ENCODE measurements at regions not wholly inside any gene's neighbourhood (a gene's known extent, or its start where the extent isn't known, plus 50 kb on each side); places are given as distances from the start of the nearest gene placed in this dataset.

DNA sequence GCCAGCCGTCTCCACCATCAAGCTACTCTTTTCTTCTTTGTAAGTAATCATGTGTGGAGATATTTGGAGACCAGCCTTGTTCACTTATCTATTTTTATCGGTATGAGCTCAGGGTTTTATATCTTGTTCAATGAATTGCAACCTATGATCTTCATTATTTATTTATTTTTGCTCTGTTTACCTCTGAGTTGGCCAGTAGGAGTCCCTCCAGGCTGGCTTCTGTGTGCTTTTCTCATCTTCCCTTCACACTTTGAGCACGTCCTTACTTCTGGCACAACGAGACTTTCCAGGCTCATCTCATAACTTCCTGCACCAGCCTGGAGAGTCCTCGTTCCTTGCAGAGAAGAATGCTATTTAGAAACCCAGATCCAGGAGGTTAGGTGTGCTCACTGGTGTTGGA, 375.8 kb upstream of the PODXL start:
- DNase-seq (no peak), ATAC-seq (ENCODE audit: low read depth) (no peak)
- no peak overlapping the region for H2BK20ac ChIP-seq (ENCODE audit: low read depth, low read length)
- H3K23ac ChIP-seq (ENCODE audit: low read depth, low read length), result no peak overlapping the region
- H3K14ac ChIP-seq (replicated peaks; ENCODE audit: low read depth, low read length), result no peak overlapping the region
- no peaks in the 10 kb centered on the region for H3K36me3 ChIP-seq (ENCODE audit: control insufficient read depth, insufficient read depth, low read length)
- no peaks in the 10 kb centered on the region for H3K79me1 ChIP-seq (ENCODE audit: low read depth in 1 of 2, low read length in 2 of 2)
- H2BK15ac ChIP-seq (ENCODE audit: low read depth, low read length), result no peak overlapping the region
- H2AK5ac ChIP-seq (ENCODE audit: low read depth, low read length), result no peak overlapping the region
- H4K8ac ChIP-seq (ENCODE audit: low read depth in 2 of 2, low read length in 2 of 2), result no peak overlapping the region
- H3K4me2 ChIP-seq (ENCODE audit: low read depth, low read length), result no peak overlapping the region
- no peak overlapping the region for H4K5ac ChIP-seq (ENCODE audit: low read depth, low read length)
- no peak overlapping the region for H3K18ac ChIP-seq (ENCODE audit: low read depth, low read length)
- H3K9me3 ChIP-seq (ENCODE audit: control insufficient read depth, insufficient read depth, low read length), result no peaks in the 10 kb centered on the region
- BruUV-seq (replicated peaks), result no TSS peak
- H4K91ac ChIP-seq (ENCODE audit: insufficient read depth, low read depth, low read length), result no peak overlapping the region
- no peak overlapping the region for H2BK120ac ChIP-seq (ENCODE audit: low read depth, low read length)
- no peak overlapping the region for H3K27ac ChIP-seq (ENCODE audit: insufficient read depth, low read length)
- dilution Hi-C loops (cut with HindIII; ENCODE audit: low sequenced_read_pairs, unreplicated experiment) (no loop called here), intact Hi-C loops (cut with micrococcal nuclease) (no loop called here), in situ Hi-C loops (cut with MboI; ENCODE audit: low sequenced_read_pairs) (no loop called here)
- no peak overlapping the region for H3K4ac ChIP-seq (ENCODE audit: low read depth, low read length)
- H3K27me3 ChIP-seq (ENCODE audit: control insufficient read depth, insufficient read depth, low read length), result no peaks in the 10 kb centered on the region
- TF ChIP-seq MAZ (IDR thresholded peaks at IDR 0.05; ENCODE audit: borderline replicate concordance, low read depth, low read length) (no peak), POLR2A (IDR thresholded peaks at IDR 0.05; ENCODE audit: low read depth, low read length) (no peak), MXI1 (IDR thresholded peaks at IDR 0.05; ENCODE audit: borderline replicate concordance, low read depth, low read length) (no peak), CHD1 (IDR thresholded peaks at IDR 0.05; ENCODE audit: low read depth, low read length) (no peak), RCOR1 (IDR thresholded peaks at IDR 0.05; ENCODE audit: insufficient replicate concordance, low read length) (no peak), BHLHE40 (IDR thresholded peaks at IDR 0.05; ENCODE audit: low read depth, low read length) (no peak), FOS (IDR thresholded peaks at IDR 0.05; ENCODE audit: low read depth, low read length) (no peak), ELK1 (IDR thresholded peaks at IDR 0.05; ENCODE audit: borderline replicate concordance, low read depth, low read length) (no peak), MAFK (IDR thresholded peaks at IDR 0.05; ENCODE audit: low read depth, low read length) (no peak), RAD21 (IDR thresholded peaks at IDR 0.05; ENCODE audit: low read length) (no peak), CEBPB (IDR thresholded peaks at IDR 0.05; ENCODE audit: low read depth, low read length) (no peak), NFE2L2 (IDR thresholded peaks at IDR 0.05; ENCODE audit: low read depth, low read length) (no peak), CTCF (conservative IDR thresholded peaks at IDR 0.05; ENCODE audit: low read depth, low read length) (no peak)
- TF ChIP-seq, protein P1, sequence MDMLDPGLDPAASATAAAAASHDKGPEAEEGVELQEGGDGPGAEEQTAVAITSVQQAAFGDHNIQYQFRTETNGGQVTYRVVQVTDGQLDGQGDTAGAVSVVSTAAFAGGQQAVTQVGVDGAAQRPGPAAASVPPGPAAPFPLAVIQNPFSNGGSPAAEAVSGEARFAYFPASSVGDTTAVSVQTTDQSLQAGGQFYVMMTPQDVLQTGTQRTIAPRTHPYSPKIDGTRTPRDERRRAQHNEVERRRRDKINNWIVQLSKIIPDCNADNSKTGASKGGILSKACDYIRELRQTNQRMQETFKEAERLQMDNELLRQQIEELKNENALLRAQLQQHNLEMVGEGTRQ (IDR thresholded peaks at IDR 0.05; ENCODE audit: low read depth, low read length), result no peak
- no peak overlapping the region for H3K4me3 ChIP-seq (ENCODE audit: insufficient read depth, low read depth, low read length)
- H2AFZ ChIP-seq (replicated peaks; ENCODE audit: low read length, poor library complexity), result no peak overlapping the region
- H2AK9ac ChIP-seq (replicated peaks; ENCODE audit: low read depth, low read length, poor library complexity), result no peak overlapping the region
- no peak overlapping the region for H3K56ac ChIP-seq (ENCODE audit: extremely low read depth, insufficient read depth, low read length)
- H3K9ac ChIP-seq (ENCODE audit: low read depth, low read length), result no peak overlapping the region
- H2BK5ac ChIP-seq (ENCODE audit: low read depth, low read length, poor library complexity, severe bottlenecking), result no peak overlapping the region
- no CpG with 5 or more reads among the region's 5 CpGs for WGBS, 2 experiments (ENCODE audit: extremely low coverage in 2 of 2, insufficient read length in 1 of 2)
- peaks cover 2% of the 10 kb centered on the region; the same call in 1 of the 2 replicates for H3K9me1 ChIP-seq (ENCODE audit: insufficient read depth, low read length)
- POLR2A ChIA-PET (ENCODE audit: unreplicated experiment), result no interaction called here
- CTCF ChIA-PET, result no interaction called here
- no peaks in the 10 kb centered on the region; the same call in 1 of the 2 replicates for H4K20me1 ChIP-seq (ENCODE audit: insufficient read depth, low read length)
- no peaks in the 10 kb centered on the region for H3K4me1 ChIP-seq (ENCODE audit: control insufficient read depth, insufficient read depth, low read length)

Measured in IMR-90 (cell line).